WTC11 (cell line): ENCODE measurements at regions not wholly inside any gene's neighbourhood (a gene's known extent, or its start where the extent isn't known, plus 50 kb on each side); places are given as distances from the start of the nearest gene placed in this dataset.

Source experiments
- CREM ChIP-seq: sonication (generic); formaldehyde crosslinking; IDR thresholded peaks from 2 replicates; pipeline ENCODE4 v1.8.1; 2022; ENCODE audit warnings: mild to moderate bottlenecking, missing genetic modification reagents, moderate library complexity
- E2F4 ChIP-seq: sonication (generic); formaldehyde crosslinking; IDR thresholded peaks from 2 replicates; pipeline ENCODE4 v1.8.1; 2022; ENCODE audit warnings: low read depth, mild to moderate bottlenecking, moderate library complexity, missing genetic modification reagents, borderline replicate concordance
- NFE2L1 ChIP-seq: sonication (generic); formaldehyde crosslinking; IDR thresholded peaks from 2 replicates; pipeline ENCODE4 v1.8.1; 2023; ENCODE audit warnings: missing genetic modification reagents
- NR2C2 ChIP-seq: sonication (generic); formaldehyde crosslinking; IDR thresholded peaks from 2 replicates; pipeline ENCODE4 v1.8.0; 2022; ENCODE audit warnings: mild to moderate bottlenecking, missing genetic modification reagents
- STAT6 ChIP-seq: sonication (generic); formaldehyde crosslinking; conservative IDR thresholded peaks from 2 replicates; pipeline ENCODE4 v1.8.1; 2023; ENCODE audit warnings: mild to moderate bottlenecking, low read depth, missing genetic modification reagents, moderate library complexity
- TCF7 ChIP-seq: sonication (generic); formaldehyde crosslinking; IDR thresholded peaks from 2 replicates; pipeline ENCODE4 v1.8.0; 2022; ENCODE audit warnings: mild to moderate bottlenecking, low read depth, missing genetic modification reagents, moderate library complexity
- TF ChIP-seq, protein P1 (sequence below): fragments of 250-450 bp; sonication (Bioruptor Pico); conservative IDR thresholded peaks from 2 replicates; pipeline ENCODE4 v1.9.0; 2021; ENCODE audit warnings: mild to moderate bottlenecking
- TF ChIP-seq, protein P2 (sequence below): sonication (generic); formaldehyde crosslinking; IDR thresholded peaks from 2 replicates; pipeline ENCODE4 v1.8.0; 2023; ENCODE audit warnings: missing genetic modification reagents
- TF ChIP-seq, protein P3 (sequence below): fragments of 200-600 bp; IDR thresholded peaks from 2 replicates; pipeline ENCODE4 v1.8.0; 2022; ENCODE audit warnings: antibody characterized with exemption
- TF ChIP-seq, protein P4 (sequence below): sonication (generic); formaldehyde crosslinking; IDR thresholded peaks from 2 replicates; pipeline ENCODE4 v1.8.0; 2022; ENCODE audit warnings: mild to moderate bottlenecking, missing genetic modification reagents

GRCh38 chr2:164429354-164429753 is 191.9 kb downstream of the GRB14 start:
- TF ChIP-seq, protein P1, sequence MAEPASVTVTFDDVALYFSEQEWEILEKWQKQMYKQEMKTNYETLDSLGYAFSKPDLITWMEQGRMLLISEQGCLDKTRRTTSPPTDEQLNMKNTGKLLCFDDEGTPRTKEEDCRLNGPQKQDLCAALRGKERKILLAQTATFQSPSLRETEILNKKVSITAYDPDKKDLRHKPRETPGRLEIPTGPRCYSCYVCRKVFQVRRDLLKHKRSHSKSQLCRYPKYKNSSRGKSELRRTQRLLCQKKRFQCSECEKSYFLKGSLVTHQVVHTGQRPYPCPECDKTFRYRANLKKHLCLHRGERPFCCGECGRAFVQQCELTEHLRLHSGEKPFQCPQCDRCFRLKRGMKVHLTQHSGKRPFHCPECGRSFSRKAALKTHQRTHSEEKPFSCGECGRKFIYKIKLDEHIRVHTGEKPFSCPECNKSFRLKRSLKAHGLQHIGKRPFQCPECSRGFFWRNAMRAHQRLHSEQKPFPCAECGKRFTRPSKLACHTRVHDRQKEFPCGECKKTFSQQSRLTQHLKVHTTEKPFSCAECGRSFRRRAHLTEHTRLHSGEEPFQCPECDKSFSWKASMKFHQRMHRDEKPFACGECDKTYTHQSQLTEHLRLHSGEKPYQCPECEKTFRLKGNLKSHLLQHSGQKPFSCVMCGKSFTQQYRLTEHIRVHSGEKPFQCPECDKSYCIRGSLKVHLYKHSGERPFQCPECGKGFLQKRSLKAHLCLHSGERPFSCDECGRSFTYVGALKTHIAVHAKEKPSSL (CRISPR knock-in tag): no peak
- TF ChIP-seq TCF7 (CRISPR knock-in tag): no peak
- TF ChIP-seq STAT6: no peak
- TF ChIP-seq, protein P2, sequence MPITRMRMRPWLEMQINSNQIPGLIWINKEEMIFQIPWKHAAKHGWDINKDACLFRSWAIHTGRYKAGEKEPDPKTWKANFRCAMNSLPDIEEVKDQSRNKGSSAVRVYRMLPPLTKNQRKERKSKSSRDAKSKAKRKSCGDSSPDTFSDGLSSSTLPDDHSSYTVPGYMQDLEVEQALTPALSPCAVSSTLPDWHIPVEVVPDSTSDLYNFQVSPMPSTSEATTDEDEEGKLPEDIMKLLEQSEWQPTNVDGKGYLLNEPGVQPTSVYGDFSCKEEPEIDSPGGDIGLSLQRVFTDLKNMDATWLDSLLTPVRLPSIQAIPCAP (CRISPR knock-in tag): no peak
- TF ChIP-seq, protein P3, sequence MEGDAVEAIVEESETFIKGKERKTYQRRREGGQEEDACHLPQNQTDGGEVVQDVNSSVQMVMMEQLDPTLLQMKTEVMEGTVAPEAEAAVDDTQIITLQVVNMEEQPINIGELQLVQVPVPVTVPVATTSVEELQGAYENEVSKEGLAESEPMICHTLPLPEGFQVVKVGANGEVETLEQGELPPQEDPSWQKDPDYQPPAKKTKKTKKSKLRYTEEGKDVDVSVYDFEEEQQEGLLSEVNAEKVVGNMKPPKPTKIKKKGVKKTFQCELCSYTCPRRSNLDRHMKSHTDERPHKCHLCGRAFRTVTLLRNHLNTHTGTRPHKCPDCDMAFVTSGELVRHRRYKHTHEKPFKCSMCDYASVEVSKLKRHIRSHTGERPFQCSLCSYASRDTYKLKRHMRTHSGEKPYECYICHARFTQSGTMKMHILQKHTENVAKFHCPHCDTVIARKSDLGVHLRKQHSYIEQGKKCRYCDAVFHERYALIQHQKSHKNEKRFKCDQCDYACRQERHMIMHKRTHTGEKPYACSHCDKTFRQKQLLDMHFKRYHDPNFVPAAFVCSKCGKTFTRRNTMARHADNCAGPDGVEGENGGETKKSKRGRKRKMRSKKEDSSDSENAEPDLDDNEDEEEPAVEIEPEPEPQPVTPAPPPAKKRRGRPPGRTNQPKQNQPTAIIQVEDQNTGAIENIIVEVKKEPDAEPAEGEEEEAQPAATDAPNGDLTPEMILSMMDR: no peak
- TF ChIP-seq CREM (CRISPR knock-in tag): no peak
- TF ChIP-seq E2F4: no peak
- TF ChIP-seq, protein P4, sequence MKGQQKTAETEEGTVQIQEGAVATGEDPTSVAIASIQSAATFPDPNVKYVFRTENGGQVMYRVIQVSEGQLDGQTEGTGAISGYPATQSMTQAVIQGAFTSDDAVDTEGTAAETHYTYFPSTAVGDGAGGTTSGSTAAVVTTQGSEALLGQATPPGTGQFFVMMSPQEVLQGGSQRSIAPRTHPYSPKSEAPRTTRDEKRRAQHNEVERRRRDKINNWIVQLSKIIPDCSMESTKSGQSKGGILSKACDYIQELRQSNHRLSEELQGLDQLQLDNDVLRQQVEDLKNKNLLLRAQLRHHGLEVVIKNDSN (CRISPR knock-in tag): no peak
- TF ChIP-seq NFE2L1 (CRISPR knock-in tag): no peak
- no peak for TF ChIP-seq NR2C2 (CRISPR knock-in tag)
